Lower leg skin (tissue), 4 donors: ENCODE measurements at regions not wholly inside any gene's neighbourhood (a gene's known extent, or its start where the extent isn't known, plus 50 kb on each side); places are given as distances from the start of the nearest gene placed in this dataset.

ENCODE experiments used
- DNase-seq, 2 donors: peaks; one replicate each; pipeline ENCODE4 v3.0.0-alpha.2; 2019; ENCODE audit warnings: low spot score in 2 of 2
- H3K4me3 ChIP-seq: fragments of 200-600 bp; sonication (generic); 2 replicates; pipeline ENCODE4 v1.5.1; 2017; ENCODE audit warnings: mild to moderate bottlenecking, low read depth; ENCODE audit not compliant: poor library complexity, severe bottlenecking
- POLR2A ChIP-seq, 2 donors: fragments of 450-650 bp; IDR thresholded peaks; one replicate each; pipeline ENCODE4 v1.6.1; 2016 to 2017; ENCODE audit warnings: antibody characterized with exemption in 2 of 2, mild to moderate bottlenecking in 1 of 2, moderate library complexity in 1 of 2
- WGBS, 2 donors: methylation state at CpG; one replicate each; pipeline ENCODE4 v1.1.5; 2018; 5-methylcytosine and 5-hydroxymethylcytosine counted together
- intact Hi-C: fragments of 100-400 bp; cut with DNase I; formaldehyde crosslinking; loops from one replicate; pipeline ENCODE4 v1.15.0; 2023; ENCODE audit warnings: low total_unique reads
- TF ChIP-seq, protein P1 (sequence below), 3 donors: fragments of 450-650 bp; IDR thresholded peaks; one replicate each; pipeline ENCODE4 v1.5.1; 2016; ENCODE audit warnings: antibody characterized with exemption in 3 of 3, mild to moderate bottlenecking in 3 of 3, moderate library complexity in 2 of 3

DNA sequence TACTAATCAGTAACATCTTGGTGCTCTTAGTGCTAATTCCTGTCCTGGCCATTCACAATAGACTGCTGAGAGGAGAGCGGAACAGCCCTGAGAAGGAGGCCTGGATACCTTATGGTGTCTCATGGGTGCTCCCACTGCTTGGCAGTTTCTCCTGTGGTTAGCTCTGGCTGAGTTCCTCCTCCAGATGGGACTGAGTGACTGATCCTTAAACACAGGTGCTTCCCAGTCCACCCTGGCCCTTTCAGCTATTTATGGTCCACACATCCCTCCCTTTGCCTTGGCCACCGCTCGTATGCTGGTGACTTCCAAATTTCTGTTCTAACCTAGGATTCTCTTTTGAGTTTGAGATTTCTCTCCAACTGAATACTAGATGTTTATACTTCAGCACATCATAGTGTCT lies 157.0 kb upstream of the CACNA1E start:
- H3K4me3 ChIP-seq: no peak overlapping the region
- DNase-seq: no peak
- intact Hi-C loops: no loop called here
- TF ChIP-seq POLR2A (IDR thresholded peaks at IDR 0.05): no peak
- TF ChIP-seq, protein P1, sequence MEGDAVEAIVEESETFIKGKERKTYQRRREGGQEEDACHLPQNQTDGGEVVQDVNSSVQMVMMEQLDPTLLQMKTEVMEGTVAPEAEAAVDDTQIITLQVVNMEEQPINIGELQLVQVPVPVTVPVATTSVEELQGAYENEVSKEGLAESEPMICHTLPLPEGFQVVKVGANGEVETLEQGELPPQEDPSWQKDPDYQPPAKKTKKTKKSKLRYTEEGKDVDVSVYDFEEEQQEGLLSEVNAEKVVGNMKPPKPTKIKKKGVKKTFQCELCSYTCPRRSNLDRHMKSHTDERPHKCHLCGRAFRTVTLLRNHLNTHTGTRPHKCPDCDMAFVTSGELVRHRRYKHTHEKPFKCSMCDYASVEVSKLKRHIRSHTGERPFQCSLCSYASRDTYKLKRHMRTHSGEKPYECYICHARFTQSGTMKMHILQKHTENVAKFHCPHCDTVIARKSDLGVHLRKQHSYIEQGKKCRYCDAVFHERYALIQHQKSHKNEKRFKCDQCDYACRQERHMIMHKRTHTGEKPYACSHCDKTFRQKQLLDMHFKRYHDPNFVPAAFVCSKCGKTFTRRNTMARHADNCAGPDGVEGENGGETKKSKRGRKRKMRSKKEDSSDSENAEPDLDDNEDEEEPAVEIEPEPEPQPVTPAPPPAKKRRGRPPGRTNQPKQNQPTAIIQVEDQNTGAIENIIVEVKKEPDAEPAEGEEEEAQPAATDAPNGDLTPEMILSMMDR (IDR thresholded peaks at IDR 0.05): no peak
- 85 to 89% methylated on average over 3 of the region's 3 CpGs for WGBS, 2 donors

GRCh38 chr1:181327796-181328195 lies 155.5 kb upstream of the CACNA1E start:
- TF ChIP-seq POLR2A (IDR thresholded peaks at IDR 0.05): no peak
- TF ChIP-seq, protein P1 (IDR thresholded peaks at IDR 0.05): no peak
- intact Hi-C loops: no loop called here
- 87 to 94% methylated on average over 4 of the region's 4 CpGs for WGBS, 2 donors
- H3K4me3 ChIP-seq: no peak overlapping the region
- no peak for DNase-seq

DNA sequence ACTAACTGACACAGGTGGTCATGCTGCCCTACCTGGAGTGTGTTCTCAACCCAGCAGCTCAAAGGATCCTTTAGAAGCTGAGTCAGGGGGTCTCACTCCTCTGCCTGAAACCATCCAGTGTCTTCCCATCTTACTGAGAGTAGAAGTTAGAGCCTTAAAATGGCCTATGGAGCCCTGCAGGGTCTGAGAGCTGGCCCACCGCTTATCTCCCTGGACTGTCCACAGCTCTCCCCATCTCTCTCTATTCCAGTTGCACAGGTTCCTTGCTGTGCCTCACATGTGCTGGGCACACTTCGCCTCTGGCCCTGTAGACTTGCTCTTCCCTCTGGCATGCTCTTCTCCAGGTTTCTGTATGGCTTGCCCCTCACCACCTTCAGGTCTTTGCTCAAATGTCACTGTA lies 148.6 kb upstream of the CACNA1E start:
- DNase-seq: peak in 1 of 2 donors; percentile 26
- no peak overlapping the region for H3K4me3 ChIP-seq
- intact Hi-C loops: no loop called here
- TF ChIP-seq POLR2A (IDR thresholded peaks at IDR 0.05): no peak
- TF ChIP-seq, protein P1 (IDR thresholded peaks at IDR 0.05): no peak
- 91 to 95% methylated on average over 2 of the region's 2 CpGs for WGBS, 2 donors

- no peak for TF ChIP-seq POLR2A (IDR thresholded peaks at IDR 0.05)
- TF ChIP-seq, protein P1 (IDR thresholded peaks at IDR 0.05): no peak
- intact Hi-C loops: no loop called here
- DNase-seq: peak in 1 of 2 donors; percentile 7
- 81 to 82% methylated on average over 3 of the region's 3 CpGs for WGBS, 2 donors
- H3K4me3 ChIP-seq: no peak overlapping the region
These were observed 147.7 kb upstream of the CACNA1E start for GRCh38 chr1:181335631-181336030.

DNA sequence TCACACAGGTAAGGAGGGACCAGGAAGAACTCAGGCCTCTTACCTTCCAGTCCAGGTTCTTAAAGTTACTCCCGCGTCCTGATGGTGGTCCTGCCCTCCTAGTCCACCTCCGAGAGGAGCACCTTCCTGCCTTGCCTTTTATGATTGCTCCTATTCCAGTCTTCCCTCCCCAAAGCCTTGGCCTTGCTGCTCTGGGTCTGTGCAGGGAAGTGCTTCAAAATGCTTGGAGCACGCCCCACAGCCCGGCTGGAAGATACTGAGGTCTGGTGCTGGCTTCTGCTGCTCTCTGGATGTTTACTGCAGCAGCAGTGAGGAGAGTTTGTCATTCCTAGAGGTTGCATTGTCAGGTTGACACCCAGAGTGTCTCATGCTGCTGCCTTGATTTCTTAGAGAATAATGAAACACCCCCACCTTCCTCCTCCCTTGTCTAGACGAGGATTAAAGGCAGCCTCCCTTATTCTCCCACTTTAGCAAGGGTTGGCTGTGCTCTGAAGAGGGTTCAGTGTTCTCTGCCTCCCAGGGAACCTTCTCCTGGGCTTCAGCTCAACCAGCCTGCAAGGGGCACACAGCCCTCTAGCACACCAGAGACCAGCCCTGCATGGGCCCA lies 142.2 kb upstream of the CACNA1E start:
- intact Hi-C loops: no loop called here
- TF ChIP-seq, protein P1 (IDR thresholded peaks at IDR 0.05): no peak
- TF ChIP-seq POLR2A (IDR thresholded peaks at IDR 0.05): no peak
- no peak overlapping the region for H3K4me3 ChIP-seq
- peak in 1 of 2 donors; percentile 53 for DNase-seq
- 65 to 77% methylated on average over 6 of the region's 6 CpGs for WGBS, 2 donors

DNA sequence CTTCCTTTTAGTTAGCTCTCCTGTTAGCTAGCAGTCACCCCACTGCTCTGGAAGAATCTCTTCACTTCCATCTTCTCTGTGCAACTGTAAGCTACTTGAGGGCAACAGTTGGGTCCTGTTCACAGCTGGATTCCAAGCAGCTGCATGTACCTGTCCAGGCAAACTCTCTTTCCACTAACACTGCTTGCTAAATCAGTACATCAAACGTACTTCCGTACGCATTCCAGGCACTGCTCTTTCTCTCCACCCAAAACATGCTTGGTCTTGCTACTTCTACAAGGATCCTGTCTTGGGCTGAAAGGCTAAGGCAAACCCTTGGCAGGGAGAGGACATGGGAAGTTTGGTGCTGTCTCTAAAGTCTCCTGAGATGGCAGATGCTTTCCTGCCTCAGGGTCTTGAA lies 139.2 kb upstream of the CACNA1E start:
- DNase-seq: peak in 1 of 2 donors; percentile 52

More for the DNA sequence above, 139.2 kb upstream of the CACNA1E start:
- no peak overlapping the region for H3K4me3 ChIP-seq
- WGBS, 2 donors: 53 to 73% methylated on average over 3 of the region's 3 CpGs
- intact Hi-C loops: no loop called here
- TF ChIP-seq POLR2A (IDR thresholded peaks at IDR 0.05): no peak
- TF ChIP-seq, protein P1 (IDR thresholded peaks at IDR 0.05): no peak
